HCT116 (cell line): ENCODE measurements at regions not wholly inside any gene's neighbourhood (a gene's known extent, or its start where the extent isn't known, plus 50 kb on each side); places are given as distances from the start of the nearest gene placed in this dataset.

Experiments used
- ATAC-seq: fragments of 200-7000 bp; cut with Tn5 transposase; 2 replicates; pipeline ENCODE4 v1.9.1; 2020; ENCODE audit warnings: mild to moderate bottlenecking, moderate library complexity
- BruUV-seq: library from RNA; stranded (reverse); fragments of 400-500 nt; replicated peaks from 2 replicates; lab custom pipeline; 2021; lab: Mats Ljungman, UMichigan
- CTCF ChIA-PET: fragments of 300-600 bp; sonication (Branson Sonifier 250); formaldehyde crosslinking; loops from one replicate; lab custom pipeline; 2021; ENCODE audit warnings: antibody characterized with exemption; lab: Charles Lee
- POLR2A ChIA-PET: fragments of 300-600, 350-600 bp; sonication (Branson Sonifier 250); formaldehyde crosslinking; loops from one replicate; lab custom pipeline; 2021; ENCODE audit warnings: antibody characterized with exemption; lab: Charles Lee
- RAD21 ChIA-PET, 2 experiments: fragments of 300-600 bp; sonication (Branson Sonifier 250); formaldehyde crosslinking; loops; one replicate each; lab custom pipeline; 2023; ENCODE audit warnings: low total read pairs in 2 of 2; ENCODE audit not compliant: uncharacterized antibody in 2 of 2, unreplicated experiment in 2 of 2, low non-redundant PET in 1 of 2; lab: Charles Lee
- DNase-seq: peaks from one replicate; pipeline ENCODE4 v3.0.0-alpha.2; 2010; ENCODE audit warnings: low read depth, low spot score
- H2AFZ ChIP-seq: fragments of 200-600 bp; shearing (Covaris generic), sonication (generic); 2 replicates; pipeline ENCODE4 v1.6.1; 2017; ENCODE audit warnings: low read depth, mixed run types, mixed read lengths, antibody characterized with exemption, low read length; ENCODE audit not compliant: poor library complexity, severe bottlenecking
- H3K27ac ChIP-seq: 2 replicates; pipeline ENCODE4 v1.5.1; 2012; ENCODE audit warnings: low read depth, low read length
- H3K27me3 ChIP-seq: fragments of 200-600 bp; sonication (generic); 2 replicates; pipeline ENCODE4 v1.6.1; 2016; ENCODE audit warnings: mixed run types, low read length, mixed read lengths; ENCODE audit not compliant: insufficient read depth
- H3K36me3 ChIP-seq, 2 experiments: fragments of 200-500 bp in 1 of 2; fragments of 200-600 bp in 1 of 2; sonication (Bioruptor generic) in 1 of 2; sonication (generic) in 1 of 2; 2 replicates each; pipeline versions ENCODE4 v1.5.1 to v1.6.1; 2014 to 2016; ENCODE audit warnings: low read length in 2 of 2, inconsistent platforms in 1 of 2, mixed read lengths in 1 of 2, mixed run types in 1 of 2; ENCODE audit not compliant: insufficient read depth in 2 of 2, control insufficient read depth in 1 of 2
- H3K4me1 ChIP-seq, 2 experiments: fragments of 200-600 bp in 1 of 2; sonication (generic) in 1 of 2; 2 replicates each; pipeline versions ENCODE4 v1.5.1 to v1.6.1; 2012 to 2017; ENCODE audit warnings: low read length in 2 of 2, inconsistent platforms in 1 of 2, mild to moderate bottlenecking in 1 of 2, mixed read lengths in 1 of 2, mixed run types in 1 of 2, moderate library complexity in 1 of 2; ENCODE audit not compliant: insufficient read depth in 2 of 2, control insufficient read depth in 1 of 2
- H3K4me2 ChIP-seq: fragments of 200-600 bp; sonication (generic); 2 replicates; pipeline ENCODE4 v1.6.1; 2017; ENCODE audit warnings: mixed run types, low read length, mixed read lengths
- H3K4me3 ChIP-seq, 2 experiments: fragments of 200-600 bp in 1 of 2; sonication (generic) in 1 of 2; replicated peaks in 1 of 2; 2 replicates each; pipeline ENCODE4 v1.5.1; 2011 to 2016; ENCODE audit warnings: low read length in 2 of 2, control low read depth in 1 of 2, low read depth in 1 of 2, mild to moderate bottlenecking in 1 of 2, mixed read lengths in 1 of 2, mixed run types in 1 of 2
- H3K79me2 ChIP-seq: fragments of 200-600 bp; sonication (generic); 2 replicates; pipeline ENCODE4 v1.6.1; 2017; ENCODE audit warnings: mild to moderate bottlenecking, mixed run types, low read length, moderate library complexity, mixed read lengths; ENCODE audit not compliant: insufficient read depth
- H3K9ac ChIP-seq: fragments of 200-600 bp; sonication (generic); 2 replicates; pipeline ENCODE4 v1.6.1; 2016; ENCODE audit warnings: low read length, mixed read lengths
- H3K9me2 ChIP-seq: fragments of 200-600 bp; sonication (generic), shearing (Covaris generic); 2 replicates; pipeline ENCODE4 v1.6.1; 2017; ENCODE audit warnings: mixed run types, mild to moderate bottlenecking, moderate library complexity; ENCODE audit not compliant: insufficient read depth
- H3K9me3 ChIP-seq, 2 experiments: fragments of 200-500 bp in 1 of 2; fragments of 200-600 bp in 1 of 2; sonication (Bioruptor generic) in 1 of 2; sonication (generic) in 1 of 2; 2 replicates each; pipeline ENCODE4 v1.6.1; 2014 to 2017; ENCODE audit warnings: low read length in 2 of 2, mixed read lengths in 2 of 2, inconsistent platforms in 1 of 2, low read depth in 1 of 2, mild to moderate bottlenecking in 1 of 2, mixed run types in 1 of 2, moderate library complexity in 1 of 2; ENCODE audit not compliant: control insufficient read depth in 1 of 2, insufficient read depth in 1 of 2
- H4K20me1 ChIP-seq: fragments of 200-600 bp; sonication (generic), shearing (Covaris generic); 2 replicates; pipeline ENCODE4 v1.6.1; 2017; ENCODE audit warnings: mixed run types, mild to moderate bottlenecking, moderate library complexity; ENCODE audit not compliant: insufficient read depth
- ELF1 ChIP-seq: IDR thresholded peaks from 2 replicates; pipeline ENCODE4 v1.6.1; 2012; ENCODE audit warnings: low read depth, borderline replicate concordance
- FOSL1 ChIP-seq: IDR thresholded peaks from 2 replicates; pipeline ENCODE4 v1.6.1; 2012; ENCODE audit warnings: low read depth
- JUND ChIP-seq: IDR thresholded peaks from 2 replicates; pipeline ENCODE4 v1.6.1; 2012
- POLR2A ChIP-seq: IDR thresholded peaks from 2 replicates; pipeline ENCODE4 v1.7.0; 2011; ENCODE audit warnings: borderline replicate concordance; ENCODE audit not compliant: insufficient read depth, insufficient read length; ENCODE audit errors: extremely low read depth
- SIN3A ChIP-seq: IDR thresholded peaks from 2 replicates; pipeline ENCODE4 v1.6.1; 2012; ENCODE audit warnings: low read depth
- SP1 ChIP-seq: IDR thresholded peaks from 2 replicates; pipeline ENCODE4 v1.6.1; 2012; ENCODE audit warnings: low read depth
- intact Hi-C: fragments of 100-400 bp; cut with micrococcal nuclease; formaldehyde crosslinking; loops from 2 replicates; pipeline ENCODE4 v1.10.0; 2022

GRCh38 chr12:25788707-25789442, 169.6 kb upstream of the RASSF8 start:
- no peaks in the 10 kb centered on the region for H3K79me2 ChIP-seq
- no peak for DNase-seq
- no peak for ATAC-seq
- H3K9me3 ChIP-seq = no peaks in the 10 kb centered on the region
- H3K9ac ChIP-seq = no peak overlapping the region
- BruUV-seq = no TSS peak
- intact Hi-C loops = no loop called here
- no peaks in the 10 kb centered on the region for H3K27me3 ChIP-seq
- H2AFZ ChIP-seq = no peak overlapping the region
- no peak overlapping the region for H3K4me3 ChIP-seq
- ChIA-PET RAD21 (no interaction called here), POLR2A (no interaction called here)
- H4K20me1 ChIP-seq = no peaks in the 10 kb centered on the region
- H3K27ac ChIP-seq = no peak overlapping the region
- H3K4me2 ChIP-seq = no peak overlapping the region
- TF ChIP-seq POLR2A (no peak), SIN3A (no peak), FOSL1 (no peak), ELF1 (no peak), SP1 (no peak)
- TF ChIP-seq, all 23 proteins: peak for 0
- Histone ChIP-seq H3K9me2 (no peaks in the 10 kb centered on the region), H3K4me1 (no peaks in the 10 kb centered on the region), H3K36me3 (no peaks in the 10 kb centered on the region)
- CTCF ChIA-PET = no interaction called here

- DNase-seq = no peak
- Histone ChIP-seq H3K9ac (no peak overlapping the region), H2AFZ (no peak overlapping the region), H3K9me2 (no peaks in the 10 kb centered on the region), H3K27ac (no peak overlapping the region), H3K9me3 (no peaks in the 10 kb centered on the region)
- POLR2A ChIA-PET = no interaction called here
- intact Hi-C loops = no loop called here
- CTCF ChIA-PET = no interaction called here
- TF ChIP-seq JUND = no peak
- no peak for TF ChIP-seq ELF1
- no peak for TF ChIP-seq POLR2A
- TF ChIP-seq, all 23 proteins: peak for 0
- Histone ChIP-seq H3K4me1 (no peaks in the 10 kb centered on the region), H3K4me2 (no peak overlapping the region), H3K27me3 (no peaks in the 10 kb centered on the region), H3K36me3 (no peaks in the 10 kb centered on the region), H4K20me1 (no peaks in the 10 kb centered on the region), H3K79me2 (no peaks in the 10 kb centered on the region), H3K4me3 (no peak overlapping the region)
- RAD21 ChIA-PET = no interaction called here
- ATAC-seq = no peak
- no TSS peak for BruUV-seq
These were observed 168.9 kb upstream of the RASSF8 start for GRCh38 chr12:25789541-25789944.
